Type B pancreatic cell (in vitro differentiated cells): ENCODE measurements at regions not wholly inside any gene's neighbourhood (a gene's known extent, or its start where the extent isn't known, plus 50 kb on each side); places are given as distances from the start of the nearest gene placed in this dataset.

Experiments
- DNase-seq: peaks from one replicate; pipeline ENCODE4 v3.0.0; 2021; ENCODE audit warnings: mixed read lengths; ENCODE audit not compliant: unreplicated experiment; ENCODE audit errors: extremely low spot score
- H3K27ac Mint-ChIP-seq: 2 replicates; pipeline ENCODE4 v1.8.0; 2021; ENCODE audit warnings: mild to moderate bottlenecking, mixed read lengths
- H3K27me3 Mint-ChIP-seq: 2 replicates; pipeline ENCODE4 v1.8.0; 2021; ENCODE audit warnings: mixed read lengths
- H3K36me3 Mint-ChIP-seq: 2 replicates; pipeline ENCODE4 v1.8.0; 2021; ENCODE audit warnings: mixed read lengths
- H3K4me1 Mint-ChIP-seq: one replicate; pipeline ENCODE4 v1.8.0; 2021; ENCODE audit warnings: mixed read lengths; ENCODE audit not compliant: unreplicated experiment
- H3K4me3 Mint-ChIP-seq: 2 replicates; pipeline ENCODE4 v1.8.0; 2021; ENCODE audit warnings: mild to moderate bottlenecking, mixed read lengths
- H3K9me3 Mint-ChIP-seq: 2 replicates; pipeline ENCODE4 v1.8.0; 2021; ENCODE audit warnings: mixed read lengths
- TF ChIP-seq, protein P1 (sequence below): fragments of 200-600 bp; sonication (generic); conservative IDR thresholded peaks from 2 replicates; pipeline ENCODE4 v1.5.0; 2021; ENCODE audit warnings: antibody characterized with exemption, mild to moderate bottlenecking

DNA sequence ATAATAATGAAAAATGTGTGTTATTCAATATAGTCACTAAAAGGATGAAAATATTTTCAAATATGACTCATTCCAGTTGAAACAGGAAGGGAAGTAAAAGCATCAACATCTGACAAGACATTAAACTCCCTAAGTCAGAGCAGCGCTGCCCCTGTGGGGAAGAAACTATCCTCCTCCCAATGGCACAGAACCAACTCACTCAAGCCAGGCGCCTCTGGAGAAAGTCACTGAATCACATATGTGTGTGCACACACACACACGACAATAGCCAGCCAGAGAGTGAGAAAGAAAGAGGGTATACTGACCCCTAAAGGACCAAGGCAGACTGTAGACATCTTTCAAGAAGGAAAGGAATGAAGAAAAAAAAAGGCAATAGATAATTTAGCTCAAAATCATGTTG lies 126.9 kb downstream of the SETD4 start:
- no peak overlapping the region for H3K4me3 Mint-ChIP-seq

DNA sequence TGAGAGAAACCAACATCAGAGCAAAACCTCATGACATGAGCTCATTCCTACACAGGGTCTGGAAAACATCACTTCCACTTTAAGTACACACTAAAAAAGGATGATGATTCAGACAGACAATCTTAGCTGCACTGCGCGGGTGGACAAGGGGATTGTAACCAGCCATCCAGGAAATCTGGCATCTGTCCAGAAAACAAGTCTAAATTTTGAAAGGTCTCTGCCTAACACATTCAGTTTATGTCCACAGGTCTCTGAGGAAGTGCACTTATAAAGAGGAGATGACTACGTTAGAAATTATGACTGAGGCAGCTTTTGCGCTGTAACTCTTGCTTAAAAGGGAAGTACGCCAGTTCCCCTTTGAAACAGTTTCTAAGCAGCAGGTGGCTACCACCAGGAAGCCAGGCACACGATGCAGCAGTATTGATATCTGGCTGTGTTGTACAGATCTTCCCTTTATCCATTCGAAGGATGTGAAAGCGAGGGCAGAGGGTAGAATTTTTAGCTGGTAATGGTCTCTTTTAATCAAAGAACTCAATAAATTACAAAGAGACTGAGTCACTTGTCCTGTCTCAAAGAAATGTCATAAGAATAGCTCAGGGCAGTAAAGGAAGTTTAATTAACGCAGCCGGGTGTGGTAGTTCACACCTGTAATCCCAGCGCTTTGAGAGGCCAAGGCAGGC lies 128.0 kb downstream of the SETD4 start:
- H3K9me3 Mint-ChIP-seq = no peaks in the 10 kb centered on the region
- H3K27me3 Mint-ChIP-seq = peaks cover 3% of the 10 kb centered on the region
- peaks cover 1% of the 10 kb centered on the region for H3K4me1 Mint-ChIP-seq
- no peak overlapping the region for H3K27ac Mint-ChIP-seq
- DNase-seq = no peak
- no peak overlapping the region for H3K4me3 Mint-ChIP-seq
- TF ChIP-seq, protein P1, sequence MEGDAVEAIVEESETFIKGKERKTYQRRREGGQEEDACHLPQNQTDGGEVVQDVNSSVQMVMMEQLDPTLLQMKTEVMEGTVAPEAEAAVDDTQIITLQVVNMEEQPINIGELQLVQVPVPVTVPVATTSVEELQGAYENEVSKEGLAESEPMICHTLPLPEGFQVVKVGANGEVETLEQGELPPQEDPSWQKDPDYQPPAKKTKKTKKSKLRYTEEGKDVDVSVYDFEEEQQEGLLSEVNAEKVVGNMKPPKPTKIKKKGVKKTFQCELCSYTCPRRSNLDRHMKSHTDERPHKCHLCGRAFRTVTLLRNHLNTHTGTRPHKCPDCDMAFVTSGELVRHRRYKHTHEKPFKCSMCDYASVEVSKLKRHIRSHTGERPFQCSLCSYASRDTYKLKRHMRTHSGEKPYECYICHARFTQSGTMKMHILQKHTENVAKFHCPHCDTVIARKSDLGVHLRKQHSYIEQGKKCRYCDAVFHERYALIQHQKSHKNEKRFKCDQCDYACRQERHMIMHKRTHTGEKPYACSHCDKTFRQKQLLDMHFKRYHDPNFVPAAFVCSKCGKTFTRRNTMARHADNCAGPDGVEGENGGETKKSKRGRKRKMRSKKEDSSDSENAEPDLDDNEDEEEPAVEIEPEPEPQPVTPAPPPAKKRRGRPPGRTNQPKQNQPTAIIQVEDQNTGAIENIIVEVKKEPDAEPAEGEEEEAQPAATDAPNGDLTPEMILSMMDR = no peak
- H3K36me3 Mint-ChIP-seq = no peaks in the 10 kb centered on the region

More for the DNA sequence above, 126.9 kb downstream of the SETD4 start:
- Mint-ChIP-seq H3K9me3 (no peaks in the 10 kb centered on the region), H3K4me1 (peaks cover 3% of the 10 kb centered on the region), H3K27me3 (peaks cover 3% of the 10 kb centered on the region), H3K27ac (no peak overlapping the region), H3K36me3 (no peaks in the 10 kb centered on the region)
- no peak for DNase-seq
- TF ChIP-seq, protein P1 = peak; percentile 31

DNA sequence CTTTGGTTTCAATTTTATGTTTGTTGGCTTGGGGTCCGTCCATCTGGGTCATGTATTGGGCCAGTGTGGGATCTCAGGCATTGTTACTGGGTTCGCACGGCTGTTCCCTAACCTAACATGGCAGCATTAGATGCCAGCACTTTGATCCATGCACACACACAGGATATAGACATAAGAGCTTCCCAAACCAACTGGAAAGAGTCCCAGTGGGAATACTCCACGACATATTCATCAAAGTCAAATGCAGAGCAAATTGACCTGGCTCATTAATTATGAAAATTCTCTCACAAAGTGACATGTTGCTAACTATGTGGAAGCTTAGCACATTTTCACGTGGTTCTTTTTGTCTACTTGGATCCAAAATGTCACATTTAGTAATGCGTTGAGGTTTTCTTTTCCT lies 130.4 kb downstream of the SETD4 start:
- TF ChIP-seq, protein P1 = no peak
- H3K4me1 Mint-ChIP-seq = peaks cover 9% of the 10 kb centered on the region
- no peak overlapping the region for H3K27ac Mint-ChIP-seq
- no peaks in the 10 kb centered on the region for H3K36me3 Mint-ChIP-seq
- H3K4me3 Mint-ChIP-seq = no peak overlapping the region
- DNase-seq = no peak
- peaks cover 3% of the 10 kb centered on the region for H3K9me3 Mint-ChIP-seq
- H3K27me3 Mint-ChIP-seq = peaks cover 9% of the 10 kb centered on the region

DNA sequence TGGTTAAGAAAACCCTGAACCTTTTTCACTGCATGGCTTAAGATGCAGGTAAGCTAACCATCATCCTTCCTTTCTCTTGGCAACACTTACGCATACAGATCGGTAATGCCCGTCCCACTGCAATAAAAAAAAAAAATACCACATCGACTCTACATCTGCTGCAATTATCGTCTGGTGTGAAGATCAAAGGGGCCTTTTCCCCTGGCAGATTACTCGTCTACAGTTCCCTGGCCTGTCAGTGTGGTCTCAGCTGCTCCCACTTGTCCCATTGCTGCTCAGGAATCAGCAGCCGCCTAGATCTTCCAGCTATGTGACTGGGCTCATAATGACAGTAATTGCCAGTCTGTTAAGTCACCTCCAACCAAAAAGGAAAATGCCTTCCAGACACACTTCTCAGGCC lies 133.1 kb downstream of the SETD4 start:
- TF ChIP-seq, protein P1 = no peak
- peaks cover 3% of the 10 kb centered on the region for H3K9me3 Mint-ChIP-seq
- no peak overlapping the region for H3K4me3 Mint-ChIP-seq
- DNase-seq = no peak
- no peak overlapping the region for H3K27ac Mint-ChIP-seq
- H3K36me3 Mint-ChIP-seq = no peaks in the 10 kb centered on the region
- H3K27me3 Mint-ChIP-seq = peaks cover 13% of the 10 kb centered on the region
- peaks cover 9% of the 10 kb centered on the region for H3K4me1 Mint-ChIP-seq

DNA sequence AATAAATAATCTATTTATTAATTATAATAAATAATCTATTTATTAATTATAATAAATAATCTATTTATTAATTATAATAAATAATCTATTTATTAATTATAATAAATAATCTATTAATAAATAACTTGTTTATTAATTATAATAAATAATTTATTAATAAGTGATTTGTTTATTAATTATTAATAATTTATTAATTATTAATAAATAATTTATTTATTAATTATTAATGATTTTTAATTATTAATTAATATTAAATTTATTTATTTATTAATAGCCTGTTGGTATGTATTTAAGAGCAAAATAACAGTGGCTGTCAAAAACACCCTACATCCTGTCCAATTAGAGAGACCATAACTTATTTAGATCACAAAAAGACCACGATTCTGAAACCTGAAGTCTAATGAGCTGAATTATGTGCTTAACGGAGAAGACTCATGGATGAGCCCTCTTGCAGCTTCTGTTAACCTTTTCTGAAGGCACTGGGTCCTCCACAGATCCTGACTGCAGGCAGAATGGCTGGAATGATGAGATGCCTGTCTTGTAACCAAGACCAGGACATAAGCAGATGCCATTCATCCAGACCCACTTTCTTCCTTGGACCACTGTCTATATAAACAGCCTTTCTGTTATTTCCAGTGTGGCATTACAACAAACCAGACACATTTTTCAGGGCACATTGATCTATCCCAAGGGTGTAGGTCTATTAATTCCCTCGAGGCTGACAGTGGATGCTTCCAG lies 134.2 kb downstream of the SETD4 start:
- no peak for DNase-seq
- peaks cover 17% of the 10 kb centered on the region for H3K27me3 Mint-ChIP-seq
- no peaks in the 10 kb centered on the region for H3K36me3 Mint-ChIP-seq
- peak overlapping the region; percentile 29 for H3K27ac Mint-ChIP-seq
- peaks cover 3% of the 10 kb centered on the region for H3K9me3 Mint-ChIP-seq
- TF ChIP-seq, protein P1 = no peak
- H3K4me3 Mint-ChIP-seq = peak overlapping the region; percentile 59
- H3K4me1 Mint-ChIP-seq = peaks cover 9% of the 10 kb centered on the region
